K562 (cell line): ENCODE measurements at regions not wholly inside any gene's neighbourhood (a gene's known extent, or its start where the extent isn't known, plus 50 kb on each side); places are given as distances from the start of the nearest gene placed in this dataset.

Experiments used
- ATAC-seq: fragments of 200-7000 bp; cut with Tn5 transposase; 3 replicates; pipeline ENCODE4 v1.9.1; 2020; ENCODE audit warnings: moderate library complexity
- BruUV-seq: library from RNA; stranded (reverse); fragments of 400-500 nt; replicated peaks from 2 replicates; lab custom pipeline; 2021; lab: Mats Ljungman, UMichigan
- CTCF ChIA-PET: fragments of 300-600 bp; formaldehyde crosslinking; extraction: SDS; loops from one replicate; lab custom pipeline; 2021; ENCODE audit warnings: low intra/inter-chr PET ratio; lab: Yijun Ruan, JAX
- POLR2A ChIA-PET: fragments of 300-600, 350-650 bp; sonication (Branson Sonifier 250); formaldehyde crosslinking; extraction: SDS; loops from one replicate; lab custom pipeline; 2021; ENCODE audit warnings: antibody characterized with exemption, inconsistent platforms; lab: Yijun Ruan, JAX
- DNase-seq, 4 experiments: peaks; one replicate each; pipeline versions ENCODE4 v3.0.0 to v3.0.0-alpha.2; 2011 to 2018; ENCODE audit warnings: low spot score in 3 of 4, mixed read lengths in 3 of 4; ENCODE audit errors: extremely low read depth in 1 of 4
- FAIRE-seq: peaks from 2 replicates; lab custom pipeline; 2011; peaks lifted over from hg19 to GRCh38; lab: Jason Lieb, UNC
- H2AFZ ChIP-seq: 2 replicates; pipeline ENCODE4 v1.6.0; 2011; ENCODE audit warnings: low read depth, low read length, control low read depth, inconsistent platforms
- H3K27ac ChIP-seq: fragments of 200-600 bp; 3 replicates; pipeline ENCODE4 v1.8.0; 2011; ENCODE audit warnings: low read depth, mild to moderate bottlenecking, control low read depth, inconsistent platforms, low read length, moderate library complexity, mixed read lengths; ENCODE audit errors: extremely low read depth
- H3K27me3 ChIP-seq, 2 experiments: fragments of 300-600 bp in 1 of 2; 2 replicates in 1 of 2; 3 replicates in 1 of 2; pipeline versions ENCODE4 v1.6.0 to v1.8.0; 2011; ENCODE audit warnings: inconsistent platforms in 2 of 2, low read length in 2 of 2, mild to moderate bottlenecking in 1 of 2, mixed read lengths in 1 of 2, moderate library complexity in 1 of 2; ENCODE audit not compliant: control insufficient read depth in 2 of 2, insufficient read depth in 2 of 2
- H3K36me3 ChIP-seq: fragments of 300-600 bp; 3 replicates; pipeline ENCODE4 v1.8.0; 2011; ENCODE audit warnings: mild to moderate bottlenecking, low read length, inconsistent platforms; ENCODE audit not compliant: control insufficient read depth, insufficient read depth
- H3K4me1 ChIP-seq, 2 experiments: fragments of 200-600 bp in 1 of 2; replicated peaks in 1 of 2; 2 replicates in 1 of 2; 3 replicates in 1 of 2; pipeline versions ENCODE4 v1.5.1 to v1.8.0; 2011; ENCODE audit warnings: inconsistent platforms in 2 of 2, low read length in 2 of 2, mild to moderate bottlenecking in 1 of 2, mixed read lengths in 1 of 2, moderate library complexity in 1 of 2; ENCODE audit not compliant: control insufficient read depth in 2 of 2, insufficient read depth in 2 of 2
- H3K4me2 ChIP-seq: 2 replicates; pipeline ENCODE4 v1.6.1; 2011; ENCODE audit warnings: low read length, control low read depth, inconsistent platforms, mixed read lengths; ENCODE audit not compliant: insufficient read depth
- H3K4me3 ChIP-seq: fragments of 200-600 bp; sonication (generic), shearing (Covaris generic); 2 replicates; pipeline ENCODE4 v1.5.1; 2016; ENCODE audit warnings: control low read depth, inconsistent platforms
- H3K79me2 ChIP-seq: fragments of 200-600 bp; 3 replicates; pipeline ENCODE4 v1.8.0; 2011; ENCODE audit warnings: low read length, inconsistent platforms; ENCODE audit not compliant: control insufficient read depth, insufficient read depth
- H3K9ac ChIP-seq, 2 experiments: 2 replicates each; pipeline versions ENCODE4 v1.6.0 to v1.6.1; 2011; ENCODE audit warnings: low read depth in 2 of 2, low read length in 2 of 2, control low read depth in 1 of 2, inconsistent platforms in 1 of 2, mild to moderate bottlenecking in 1 of 2, mixed read lengths in 1 of 2; ENCODE audit not compliant: insufficient read depth in 1 of 2
- H3K9me1 ChIP-seq: one replicate; pipeline ENCODE4 v1.6.0; 2011; ENCODE audit warnings: inconsistent platforms, mild to moderate bottlenecking, low read length, moderate library complexity; ENCODE audit not compliant: control insufficient read depth, insufficient read depth
- H3K9me3 ChIP-seq: replicated peaks from 2 replicates; pipeline ENCODE4 v1.5.1; 2011; ENCODE audit warnings: low read depth, low read length, inconsistent platforms; ENCODE audit not compliant: control insufficient read depth, insufficient read depth
- H4K20me1 ChIP-seq: replicated peaks from 2 replicates; pipeline ENCODE4 v1.6.1; 2011; ENCODE audit warnings: low read length, inconsistent platforms, mixed read lengths; ENCODE audit not compliant: control insufficient read depth, insufficient read depth
- BHLHE40 ChIP-seq: IDR thresholded peaks from 2 replicates; pipeline ENCODE4 v1.6.1; 2011; ENCODE audit warnings: low read length, improper control_type of control experiment
- ELF1 ChIP-seq: fragments of 200-800 bp; sonication (Bioruptor generic); IDR thresholded peaks from 2 replicates; pipeline ENCODE4 v1.6.1; 2016; ENCODE audit warnings: missing genetic modification characterization, missing compliant biosample characterization
- FOXA3 ChIP-seq, 2 experiments: fragments of 450-650 bp in 1 of 2; sonication (generic) in 1 of 2; formaldehyde crosslinking; IDR thresholded peaks in 1 of 2; conservative IDR thresholded peaks in 1 of 2; 2 replicates each; pipeline versions ENCODE4 v1.4.0 to v1.8.0; 2020 to 2022; ENCODE audit warnings: mild to moderate bottlenecking in 2 of 2, missing genetic modification reagents in 1 of 2
- HDAC3 ChIP-seq: fragments of 450-650 bp; IDR thresholded peaks from 2 replicates; pipeline ENCODE4 v1.6.1; 2018; ENCODE audit warnings: borderline replicate concordance, mild to moderate bottlenecking, moderate library complexity; ENCODE audit not compliant: partially characterized antibody
- MEIS2 ChIP-seq: fragments of 450-650 bp; IDR thresholded peaks from 2 replicates; pipeline ENCODE4 v1.6.1; 2014; ENCODE audit warnings: mild to moderate bottlenecking; ENCODE audit not compliant: partially characterized antibody
- NFYB ChIP-seq: IDR thresholded peaks from 2 replicates; pipeline ENCODE4 v1.6.1; 2011; ENCODE audit warnings: mild to moderate bottlenecking, moderate library complexity; ENCODE audit not compliant: insufficient read length; ENCODE audit errors: extremely low read depth
- NONO ChIP-seq, 2 experiments: fragments of 200-400 bp in 1 of 2; fragments of 450-650 bp in 1 of 2; formaldehyde crosslinking in 1 of 2; IDR thresholded peaks; 2 replicates each; pipeline ENCODE4 v1.6.1; 2017; ENCODE audit warnings: low read depth in 2 of 2, mild to moderate bottlenecking in 2 of 2, moderate library complexity in 2 of 2, low read length in 1 of 2
- PRMT5 ChIP-seq: sonication (generic); formaldehyde crosslinking; IDR thresholded peaks from 2 replicates; pipeline ENCODE4 v1.5.0; 2020; ENCODE audit warnings: missing genetic modification reagents
- TOE1 ChIP-seq, 2 experiments: fragments of 450-650 bp in 1 of 2; sonication (generic) in 1 of 2; formaldehyde crosslinking in 1 of 2; IDR thresholded peaks; 2 replicates each; pipeline versions ENCODE4 v1.7.1 to v1.8.0; 2016 to 2022; ENCODE audit warnings: borderline replicate concordance in 2 of 2, mild to moderate bottlenecking in 2 of 2, antibody characterized with exemption in 1 of 2, inconsistent platforms in 1 of 2, low read depth in 1 of 2, missing genetic modification reagents in 1 of 2, moderate library complexity in 1 of 2
- ZNF232 ChIP-seq: sonication (generic); formaldehyde crosslinking; IDR thresholded peaks from 2 replicates; pipeline ENCODE4 v1.8.0; 2022; ENCODE audit warnings: mild to moderate bottlenecking, missing genetic modification reagents
- ZNF282 ChIP-seq: sonication (generic); formaldehyde crosslinking; IDR thresholded peaks from 2 replicates; pipeline ENCODE4 v1.8.1; 2023; ENCODE audit warnings: missing genetic modification reagents
- WGBS: fragments of 100-300 bp; shearing (Covaris generic); methylation state at CpG from one replicate; pipeline ENCODE4 v1.1.6; 2016; ENCODE audit warnings: low coverage, mixed read lengths; ENCODE audit not compliant: insufficient coverage; ENCODE audit errors: missing lambda C conversion rate; 5-methylcytosine and 5-hydroxymethylcytosine counted together
- in situ Hi-C: fragments of 300-500 bp; cut with MboI; formaldehyde crosslinking; loops from 4 replicates; pipeline ENCODE4 v1.15.0; 2018; ENCODE audit warnings: inconsistent platforms, mixed read lengths
- intact Hi-C: fragments of 100-400 bp; cut with micrococcal nuclease; formaldehyde crosslinking; loops from 2 replicates; pipeline ENCODE4 v1.14.2; 2022
- TF ChIP-seq, protein P1 (sequence below): fragments of 250-450 bp; sonication (Bioruptor Pico); IDR thresholded peaks from 2 replicates; pipeline ENCODE4 v1.4.0; 2020
- TF ChIP-seq, protein P2 (sequence below): fragments of 450-650 bp; IDR thresholded peaks from 2 replicates; pipeline ENCODE4 v1.6.1; 2016; ENCODE audit warnings: mild to moderate bottlenecking

DNA sequence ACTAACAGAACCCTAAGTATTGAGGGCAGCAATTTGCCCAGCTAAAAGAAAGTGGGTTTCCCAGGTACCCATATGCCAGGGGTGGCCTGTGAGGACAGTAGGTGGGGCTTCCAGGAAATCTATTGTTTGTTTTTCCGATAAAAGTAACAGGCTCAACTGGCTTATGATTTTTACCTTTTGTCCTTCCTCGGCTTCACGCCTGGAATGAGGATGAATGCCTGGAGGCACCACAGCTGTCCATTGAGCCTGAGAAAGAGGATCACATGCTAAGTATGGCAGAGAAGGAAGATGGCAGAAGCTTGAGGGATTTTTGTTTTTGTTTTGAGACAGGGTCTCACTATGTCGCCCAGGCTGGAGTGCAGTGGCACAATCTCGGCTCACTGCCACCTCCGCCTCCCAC is 84.1 kb downstream of the KLF4 start:
- BruUV-seq, result no TSS peak
- ChIA-PET POLR2A (interaction anchor here (1.8 kb wide), 1 partner anchor 9 kb away, joined by 5 read pairs; no protein-coding TSS in a partner anchor), CTCF (no interaction called here)
- Histone ChIP-seq H3K36me3 (no peaks in the 10 kb centered on the region), H3K4me2 (no peak overlapping the region), H3K9me3 (no peaks in the 10 kb centered on the region), H2AFZ (no peak overlapping the region), H3K4me3 (no peak overlapping the region), H3K4me1 (no peaks in the 10 kb centered on the region), H3K9ac (no peak overlapping the region), H3K27ac (no peak overlapping the region), H4K20me1 (no peaks in the 10 kb centered on the region; the same call in 1 of the 2 replicates), H3K79me2 (no peaks in the 10 kb centered on the region), H3K9me1 (no peaks in the 10 kb centered on the region), H3K27me3 (peaks cover 3 to 20% of the 10 kb centered on the region in 2 experiments; a peak in 4 of 5 replicates)
- FAIRE-seq, result no peak
- DNase-seq, result no peak
- intact Hi-C loops (no loop called here), in situ Hi-C loops (no loop called here)
- 6% methylated on average over 6 of the region's 6 CpGs for WGBS
- no peak for ATAC-seq
- TF ChIP-seq ZNF232 (CRISPR knock-in tag) (no peak), NONO (IDR thresholded peaks at IDR 0.05; ENCODE audit: low read depth in 2 of 2, low read length in 1 of 2) (no peak), PRMT5 (CRISPR knock-in tag) (no peak), FOXA3 (CRISPR knock-in tag; conservative IDR thresholded peaks at IDR 0.05 in 1 of 2, IDR thresholded peaks at IDR 0.05 in 1 of 2) (no peak), TOE1 (IDR thresholded peaks at IDR 0.05; ENCODE audit: borderline replicate concordance) (no peak), TOE1 (CRISPR knock-in tag; IDR thresholded peaks at IDR 0.05; ENCODE audit: borderline replicate concordance, low read depth) (no peak), ELF1 (tag) (no peak), HDAC3 (no peak), NFYB (no peak), BHLHE40 (no peak), ZNF282 (CRISPR knock-in tag) (no peak), MEIS2 (no peak)
- TF ChIP-seq, protein P1, sequence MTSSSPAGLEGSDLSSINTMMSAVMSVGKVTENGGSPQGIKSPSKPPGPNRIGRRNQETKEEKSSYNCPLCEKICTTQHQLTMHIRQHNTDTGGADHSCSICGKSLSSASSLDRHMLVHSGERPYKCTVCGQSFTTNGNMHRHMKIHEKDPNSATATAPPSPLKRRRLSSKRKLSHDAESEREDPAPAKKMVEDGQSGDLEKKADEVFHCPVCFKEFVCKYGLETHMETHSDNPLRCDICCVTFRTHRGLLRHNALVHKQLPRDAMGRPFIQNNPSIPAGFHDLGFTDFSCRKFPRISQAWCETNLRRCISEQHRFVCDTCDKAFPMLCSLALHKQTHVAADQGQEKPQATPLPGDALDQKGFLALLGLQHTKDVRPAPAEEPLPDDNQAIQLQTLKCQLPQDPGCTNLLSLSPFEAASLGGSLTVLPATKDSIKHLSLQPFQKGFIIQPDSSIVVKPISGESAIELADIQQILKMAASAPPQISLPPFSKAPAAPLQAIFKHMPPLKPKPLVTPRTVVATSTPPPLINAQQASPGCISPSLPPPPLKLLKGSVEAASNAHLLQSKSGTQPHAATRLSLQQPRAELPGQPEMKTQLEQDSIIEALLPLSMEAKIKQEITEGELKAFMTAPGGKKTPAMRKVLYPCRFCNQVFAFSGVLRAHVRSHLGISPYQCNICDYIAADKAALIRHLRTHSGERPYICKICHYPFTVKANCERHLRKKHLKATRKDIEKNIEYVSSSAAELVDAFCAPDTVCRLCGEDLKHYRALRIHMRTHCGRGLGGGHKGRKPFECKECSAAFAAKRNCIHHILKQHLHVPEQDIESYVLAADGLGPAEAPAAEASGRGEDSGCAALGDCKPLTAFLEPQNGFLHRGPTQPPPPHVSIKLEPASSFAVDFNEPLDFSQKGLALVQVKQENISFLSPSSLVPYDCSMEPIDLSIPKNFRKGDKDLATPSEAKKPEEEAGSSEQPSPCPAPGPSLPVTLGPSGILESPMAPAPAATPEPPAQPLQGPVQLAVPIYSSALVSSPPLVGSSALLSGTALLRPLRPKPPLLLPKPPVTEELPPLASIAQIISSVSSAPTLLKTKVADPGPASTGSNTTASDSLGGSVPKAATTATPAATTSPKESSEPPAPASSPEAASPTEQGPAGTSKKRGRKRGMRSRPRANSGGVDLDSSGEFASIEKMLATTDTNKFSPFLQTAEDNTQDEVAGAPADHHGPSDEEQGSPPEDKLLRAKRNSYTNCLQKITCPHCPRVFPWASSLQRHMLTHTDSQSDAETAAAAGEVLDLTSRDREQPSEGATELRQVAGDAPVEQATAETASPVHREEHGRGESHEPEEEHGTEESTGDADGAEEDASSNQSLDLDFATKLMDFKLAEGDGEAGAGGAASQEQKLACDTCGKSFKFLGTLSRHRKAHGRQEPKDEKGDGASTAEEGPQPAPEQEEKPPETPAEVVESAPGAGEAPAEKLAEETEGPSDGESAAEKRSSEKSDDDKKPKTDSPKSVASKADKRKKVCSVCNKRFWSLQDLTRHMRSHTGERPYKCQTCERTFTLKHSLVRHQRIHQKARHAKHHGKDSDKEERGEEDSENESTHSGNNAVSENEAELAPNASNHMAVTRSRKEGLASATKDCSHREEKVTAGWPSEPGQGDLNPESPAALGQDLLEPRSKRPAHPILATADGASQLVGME (CRISPR knock-in tag), result no peak
- TF ChIP-seq, protein P2, sequence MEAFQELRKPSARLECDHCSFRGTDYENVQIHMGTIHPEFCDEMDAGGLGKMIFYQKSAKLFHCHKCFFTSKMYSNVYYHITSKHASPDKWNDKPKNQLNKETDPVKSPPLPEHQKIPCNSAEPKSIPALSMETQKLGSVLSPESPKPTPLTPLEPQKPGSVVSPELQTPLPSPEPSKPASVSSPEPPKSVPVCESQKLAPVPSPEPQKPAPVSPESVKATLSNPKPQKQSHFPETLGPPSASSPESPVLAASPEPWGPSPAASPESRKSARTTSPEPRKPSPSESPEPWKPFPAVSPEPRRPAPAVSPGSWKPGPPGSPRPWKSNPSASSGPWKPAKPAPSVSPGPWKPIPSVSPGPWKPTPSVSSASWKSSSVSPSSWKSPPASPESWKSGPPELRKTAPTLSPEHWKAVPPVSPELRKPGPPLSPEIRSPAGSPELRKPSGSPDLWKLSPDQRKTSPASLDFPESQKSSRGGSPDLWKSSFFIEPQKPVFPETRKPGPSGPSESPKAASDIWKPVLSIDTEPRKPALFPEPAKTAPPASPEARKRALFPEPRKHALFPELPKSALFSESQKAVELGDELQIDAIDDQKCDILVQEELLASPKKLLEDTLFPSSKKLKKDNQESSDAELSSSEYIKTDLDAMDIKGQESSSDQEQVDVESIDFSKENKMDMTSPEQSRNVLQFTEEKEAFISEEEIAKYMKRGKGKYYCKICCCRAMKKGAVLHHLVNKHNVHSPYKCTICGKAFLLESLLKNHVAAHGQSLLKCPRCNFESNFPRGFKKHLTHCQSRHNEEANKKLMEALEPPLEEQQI, result no peak
